Kidney (tissue), 13 donors: ENCODE measurements at regions not wholly inside any gene's neighbourhood (a gene's known extent, or its start where the extent isn't known, plus 50 kb on each side); places are given as distances from the start of the nearest gene placed in this dataset.

Source experiments
- DNase-seq, 5 donors: peaks; one replicate each; pipeline ENCODE4 v3.0.0-alpha.2; 2013 to 2020
- FAIRE-seq: peaks from 2 replicates; lab custom pipeline; 2012; peaks lifted over from hg19 to GRCh38; lab: Jason Lieb, UNC
- H3K27ac ChIP-seq, 2 donors: one replicate each; pipeline ENCODE4 v1.7.0; 2013; ENCODE audit warnings: low read depth in 2 of 2, low read length in 2 of 2, inconsistent platforms in 1 of 2
- H3K27me3 ChIP-seq: one replicate; pipeline ENCODE4 v1.7.1; 2013; ENCODE audit warnings: low read length, inconsistent platforms; ENCODE audit not compliant: control insufficient read depth, insufficient read depth
- H3K36me3 ChIP-seq, 3 donors: one replicate each; pipeline versions ENCODE4 v1.7.0 to v1.7.1; 2013; ENCODE audit warnings: low read length in 3 of 3, control low read depth in 1 of 3, inconsistent platforms in 1 of 3; ENCODE audit not compliant: insufficient read depth in 3 of 3, control insufficient read depth in 2 of 3
- H3K4me1 ChIP-seq, 3 donors: one replicate each; pipeline versions ENCODE4 v1.7.0 to v1.7.1; 2013; ENCODE audit warnings: low read length in 3 of 3, inconsistent platforms in 1 of 3, low read depth in 1 of 3; ENCODE audit not compliant: control insufficient read depth in 2 of 3, insufficient read depth in 2 of 3
- H3K4me3 ChIP-seq, 3 donors: one replicate each; pipeline versions ENCODE4 v1.7.0 to v1.8.1; 2013; ENCODE audit warnings: low read length in 3 of 3, control low read depth in 1 of 3, inconsistent platforms in 1 of 3
- H3K9ac ChIP-seq, 3 donors: one replicate each; pipeline versions ENCODE4 v1.7.0 to v1.7.1; 2013; ENCODE audit warnings: low read length in 3 of 3, control low read depth in 1 of 3, inconsistent platforms in 1 of 3
- H3K9me3 ChIP-seq, 3 donors: one replicate each; pipeline versions ENCODE4 v1.7.0 to v1.7.1; 2013; ENCODE audit warnings: low read length in 3 of 3, control low read depth in 1 of 3, inconsistent platforms in 1 of 3; ENCODE audit not compliant: control insufficient read depth in 2 of 3, insufficient read depth in 1 of 3
- CTCF ChIP-seq: IDR thresholded peaks from 3 replicates; pipeline ENCODE4 v1.5.1; 2012; ENCODE audit warnings: mild to moderate bottlenecking, moderate library complexity, borderline replicate concordance; ENCODE audit not compliant: insufficient read depth; ENCODE audit errors: extremely low read depth
- intact Hi-C: fragments of 100-400 bp; cut with DNase I; formaldehyde crosslinking; loops from one replicate; pipeline ENCODE4 v1.11.1; 2022
- donor health status: control.
- donor health status: control.
- donor health status: control.
- donor health status: control.
- donor health status: control.
- donor health status: DM: yes; HTN: yes; CAD: no.
- donor health status: Normal renal cell carcinoma (clear cell type).

DNA sequence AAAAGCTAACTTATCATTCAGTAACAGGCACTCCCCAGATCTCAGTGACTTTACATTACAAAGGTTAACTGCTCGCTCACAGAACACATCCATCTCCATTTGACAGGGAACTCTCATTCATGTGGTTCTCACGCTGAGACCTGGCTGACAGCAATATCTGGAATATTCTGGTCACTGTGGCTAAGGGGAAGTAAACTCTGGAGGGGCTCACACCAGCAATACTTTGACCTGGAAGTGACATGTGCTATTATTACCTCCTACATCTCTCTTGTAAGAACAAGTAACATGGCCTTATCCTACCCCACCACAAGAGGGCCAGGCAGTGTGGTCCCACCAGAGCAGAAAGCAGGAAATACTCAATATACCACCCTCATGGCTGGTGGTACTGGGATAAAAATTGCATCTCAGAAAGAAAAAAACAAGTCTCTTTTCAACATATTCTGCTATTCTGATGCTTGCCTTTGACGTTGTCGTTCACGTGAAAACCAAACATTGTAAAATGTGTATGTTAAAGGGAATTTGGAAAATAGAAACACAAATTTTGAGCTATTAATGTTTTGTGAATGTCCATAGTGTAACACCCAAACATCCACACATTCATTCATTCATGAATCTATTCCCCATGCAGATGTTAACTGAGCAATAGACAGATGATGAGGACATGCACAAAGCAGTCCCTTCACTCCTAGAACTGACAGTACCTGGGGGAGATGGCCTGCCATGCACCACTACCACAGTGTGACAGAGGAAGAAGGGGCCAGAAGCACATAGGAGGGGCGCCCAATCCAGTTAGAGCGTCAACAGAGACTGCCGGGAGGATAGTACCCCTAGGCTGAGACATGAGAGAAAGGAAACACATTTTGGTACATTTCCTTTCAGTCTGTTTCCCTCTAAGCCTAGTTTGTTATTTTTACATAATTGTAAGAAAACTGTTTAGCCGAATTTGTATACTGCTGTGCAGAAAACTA is 166.0 kb upstream of the SP4 start:
- intact Hi-C loops, result loop anchor here (5.0 kb wide), 1 partner anchor 740 kb away; no protein-coding TSS in a partner anchor
- H3K4me1 ChIP-seq, result no peaks in the 10 kb centered on the region
- H3K9me3 ChIP-seq, result no peaks in the 10 kb centered on the region
- H3K9ac ChIP-seq, result no peak overlapping the region
- peak; percentile 24 for TF ChIP-seq CTCF
- FAIRE-seq (no peak), DNase-seq (peak in 4 of 5 donors; percentile 45 to 51 (median 49))
- H3K36me3 ChIP-seq, result no peaks in the 10 kb centered on the region
- no peak overlapping the region for H3K27ac ChIP-seq
- no peak overlapping the region for H3K4me3 ChIP-seq
- H3K27me3 ChIP-seq, result no peaks in the 10 kb centered on the region

DNA sequence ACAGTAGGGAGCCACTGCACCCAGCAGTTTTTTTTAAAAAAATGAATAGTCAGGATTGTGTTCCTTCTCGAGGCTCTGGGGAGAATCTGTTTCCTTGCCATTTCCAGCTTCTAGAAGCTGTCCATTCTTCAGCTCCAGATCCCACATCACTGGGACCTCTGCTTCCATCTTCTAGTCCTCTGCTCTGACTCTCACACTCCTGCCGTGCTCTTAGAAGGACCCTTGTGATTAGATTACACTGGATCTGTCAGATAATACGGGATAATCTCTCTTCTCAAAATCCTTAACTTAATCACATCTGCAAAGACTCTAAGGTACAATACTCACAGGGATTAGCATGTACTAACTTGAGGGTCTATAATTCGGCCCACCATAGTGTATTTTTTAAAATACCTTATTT is 158.9 kb upstream of the SP4 start:
- H3K9ac ChIP-seq, result no peak overlapping the region
- TF ChIP-seq CTCF, result no peak
- intact Hi-C loops, result no loop called here
- no peaks in the 10 kb centered on the region for H3K9me3 ChIP-seq
- H3K36me3 ChIP-seq, result no peaks in the 10 kb centered on the region
- no peaks in the 10 kb centered on the region for H3K27me3 ChIP-seq
- no peaks in the 10 kb centered on the region for H3K4me1 ChIP-seq
- DNase-seq (no peak), FAIRE-seq (no peak)
- H3K27ac ChIP-seq, result no peak overlapping the region
- H3K4me3 ChIP-seq, result no peak overlapping the region

DNA sequence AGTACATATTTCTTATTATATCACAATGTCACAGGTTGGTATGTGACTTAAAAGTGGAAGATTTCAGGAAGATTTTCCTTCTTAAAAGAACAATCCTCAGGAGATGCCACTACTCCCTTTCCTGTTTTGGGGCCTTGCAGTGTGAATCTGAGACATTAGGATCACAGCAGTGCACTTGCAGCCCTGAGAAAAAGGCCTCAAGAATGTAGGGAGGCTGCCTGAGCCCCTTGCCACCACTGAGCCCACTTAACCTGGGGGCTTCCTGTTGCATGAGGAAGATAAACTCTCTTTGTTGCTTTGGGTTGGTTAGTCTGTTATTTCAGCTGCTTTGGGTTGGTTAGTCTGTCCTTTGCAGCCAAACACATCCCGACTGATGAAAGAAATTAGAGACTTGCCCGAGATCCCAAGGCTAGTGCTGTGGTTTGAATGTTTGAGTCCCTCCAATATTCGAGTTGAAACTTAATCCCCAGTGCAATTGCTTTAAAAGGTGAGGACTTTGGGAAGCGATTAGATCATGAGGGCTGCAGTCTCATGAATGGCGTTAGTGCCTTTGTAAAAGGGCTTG is 151.3 kb upstream of the SP4 start:
- no peak for TF ChIP-seq CTCF
- Histone ChIP-seq H3K9ac (no peak overlapping the region), H3K27me3 (no peaks in the 10 kb centered on the region), H3K27ac (no peak overlapping the region), H3K4me3 (no peak overlapping the region), H3K36me3 (no peaks in the 10 kb centered on the region), H3K4me1 (no peaks in the 10 kb centered on the region), H3K9me3 (no peaks in the 10 kb centered on the region)
- DNase-seq (no peak), FAIRE-seq (no peak)
- intact Hi-C loops, result no loop called here
